ENCODE measurements at regions not wholly inside any gene's neighbourhood (a gene's known extent, or its start where the extent isn't known, plus 50 kb on each side); places are given as distances from the start of the nearest gene placed in this dataset.

DNA sequence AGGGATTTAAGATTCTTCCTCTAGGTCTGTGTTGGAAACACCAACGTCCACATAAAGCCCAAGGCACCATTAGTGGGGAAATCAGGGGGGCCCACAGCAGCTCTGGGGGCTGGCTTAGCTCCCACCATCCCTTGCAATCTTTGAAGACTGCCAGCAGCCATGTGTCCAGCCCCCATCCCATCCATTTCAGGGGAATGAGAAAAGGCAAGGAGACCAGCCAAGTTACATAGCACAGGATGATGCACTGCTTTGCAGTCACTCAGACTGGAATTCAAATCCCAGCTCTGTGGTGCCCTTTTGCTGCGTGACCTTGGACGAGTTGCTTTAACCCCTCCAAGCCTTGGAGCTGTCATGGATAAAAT lies 108.9 kb upstream of the ZMIZ1 start:
- no peak for TF ChIP-seq CTCF (IDR thresholded peaks at IDR 0.05)
- no peak for TF ChIP-seq POLR2A (IDR thresholded peaks at IDR 0.05)
